H9 (cell line): ENCODE measurements at regions not wholly inside any gene's neighbourhood (a gene's known extent, or its start where the extent isn't known, plus 50 kb on each side); places are given as distances from the start of the nearest gene placed in this dataset.

Experiments
- DNase-seq: peaks from one replicate; pipeline ENCODE4 v3.0.0-alpha.2; 2017
- H2AFZ ChIP-seq: one replicate; pipeline ENCODE4 v1.6.1; 2013; ENCODE audit warnings: mild to moderate bottlenecking, low read length, control low read depth, moderate library complexity
- H2AK5ac ChIP-seq: 2 replicates; pipeline ENCODE4 v1.6.1; 2013; ENCODE audit warnings: low read length, control low read depth, mixed read lengths; ENCODE audit not compliant: insufficient read length
- H2BK120ac ChIP-seq: one replicate; pipeline ENCODE4 v1.6.1; 2013; ENCODE audit warnings: low read depth, mild to moderate bottlenecking, low read length, control low read depth, inconsistent platforms; ENCODE audit not compliant: poor library complexity, severe bottlenecking
- H2BK12ac ChIP-seq: 2 replicates; pipeline ENCODE4 v1.6.1; 2013; ENCODE audit warnings: low read length, control low read depth, mixed read lengths, low read depth; ENCODE audit not compliant: insufficient read length
- H2BK15ac ChIP-seq: 2 replicates; pipeline ENCODE4 v1.6.1; 2013; ENCODE audit warnings: low read depth, low read length, control low read depth
- H2BK20ac ChIP-seq: one replicate; pipeline ENCODE4 v1.6.1; 2013; ENCODE audit warnings: low read depth, mild to moderate bottlenecking, low read length, control low read depth, inconsistent platforms; ENCODE audit not compliant: poor library complexity, severe bottlenecking
- H2BK5ac ChIP-seq: 2 replicates; pipeline ENCODE4 v1.6.1; 2013; ENCODE audit warnings: low read length, control low read depth, mixed read lengths; ENCODE audit not compliant: insufficient read length
- H3K14ac ChIP-seq: 2 replicates; pipeline ENCODE4 v1.6.1; 2013; ENCODE audit warnings: low read length, control low read depth; ENCODE audit not compliant: insufficient read depth
- H3K18ac ChIP-seq: 2 replicates; pipeline ENCODE4 v1.6.1; 2013; ENCODE audit warnings: low read depth, mild to moderate bottlenecking, mixed read lengths, low read length, control low read depth; ENCODE audit not compliant: insufficient read length
- H3K23ac ChIP-seq: 2 replicates; pipeline ENCODE4 v1.6.1; 2013; ENCODE audit warnings: low read length, control low read depth, mixed read lengths, low read depth; ENCODE audit not compliant: insufficient read length
- H3K23me2 ChIP-seq: 2 replicates; pipeline ENCODE4 v1.6.1; 2013; ENCODE audit warnings: low read depth, mild to moderate bottlenecking, mixed read lengths, low read length, control low read depth; ENCODE audit not compliant: insufficient read length, poor library complexity, severe bottlenecking
- H3K27ac ChIP-seq: 2 replicates; pipeline ENCODE4 v1.5.1; 2013; ENCODE audit warnings: low read length, control low read depth, mixed read lengths, low read depth; ENCODE audit not compliant: insufficient read length
- H3K27me3 ChIP-seq: 2 replicates; pipeline ENCODE4 v1.6.1; 2013; ENCODE audit warnings: low read length, control low read depth, inconsistent platforms; ENCODE audit not compliant: insufficient read depth
- H3K4ac ChIP-seq: 2 replicates; pipeline ENCODE4 v1.6.1; 2013; ENCODE audit warnings: low read depth, mild to moderate bottlenecking, control low read depth, inconsistent platforms, low read length, moderate library complexity
- H3K4me1 ChIP-seq: 2 replicates; pipeline ENCODE4 v1.6.1; 2013; ENCODE audit warnings: low read length, control low read depth, inconsistent platforms; ENCODE audit not compliant: insufficient read depth
- H3K4me2 ChIP-seq: 2 replicates; pipeline ENCODE4 v1.6.1; 2013; ENCODE audit warnings: low read length, control low read depth, mixed read lengths; ENCODE audit not compliant: insufficient read length, insufficient read depth
- H3K56ac ChIP-seq: 2 replicates; pipeline ENCODE4 v1.6.1; 2013; ENCODE audit warnings: low read depth, mild to moderate bottlenecking, mixed read lengths, low read length, control low read depth; ENCODE audit not compliant: insufficient read length
- H3K79me1 ChIP-seq: 2 replicates; pipeline ENCODE4 v1.6.1; 2013; ENCODE audit warnings: low read depth, mild to moderate bottlenecking, moderate library complexity, low read length, control low read depth, inconsistent platforms; ENCODE audit not compliant: insufficient read depth, poor library complexity, severe bottlenecking
- H3K79me2 ChIP-seq: 2 replicates; pipeline ENCODE4 v1.6.1; 2013; ENCODE audit warnings: low read length, control low read depth, inconsistent platforms; ENCODE audit not compliant: insufficient read depth
- H3K9ac ChIP-seq: 2 replicates; pipeline ENCODE4 v1.6.1; 2013; ENCODE audit warnings: low read length, control low read depth, mixed read lengths; ENCODE audit not compliant: insufficient read length; ENCODE audit errors: extremely low read depth
- H3K9me3 ChIP-seq: one replicate; pipeline ENCODE4 v1.6.1; 2013; ENCODE audit warnings: low read depth, low read length, inconsistent platforms; ENCODE audit not compliant: control insufficient read depth
- H3T11ph ChIP-seq: one replicate; pipeline ENCODE4 v1.6.1; 2013; ENCODE audit warnings: mild to moderate bottlenecking, low read length, control low read depth, inconsistent platforms
- H4K20me1 ChIP-seq: one replicate; pipeline ENCODE4 v1.6.1; 2013; ENCODE audit not compliant: control insufficient read depth, insufficient read length, insufficient read depth
- H4K5ac ChIP-seq: 2 replicates; pipeline ENCODE4 v1.6.1; 2013; ENCODE audit warnings: low read depth, mild to moderate bottlenecking, mixed read lengths, low read length, control low read depth; ENCODE audit not compliant: insufficient read length
- H4K8ac ChIP-seq: replicated peaks from 2 replicates; pipeline ENCODE4 v1.6.1; 2013; ENCODE audit warnings: low read length, control low read depth, mixed read lengths, low read depth; ENCODE audit not compliant: insufficient read length
- H4K91ac ChIP-seq: 2 replicates; pipeline ENCODE4 v1.6.1; 2013; ENCODE audit warnings: low read depth, mild to moderate bottlenecking, moderate library complexity, mixed read lengths, low read length, control low read depth; ENCODE audit not compliant: insufficient read length
- H3K27ac Mint-ChIP-seq, 3 experiments: 2 replicates in 2 of 3; 3 replicates in 1 of 3; pipeline ENCODE4 v1.8.0; 2020 to 2021; ENCODE audit warnings: mixed read lengths in 3 of 3, mild to moderate bottlenecking in 1 of 3, moderate library complexity in 1 of 3
- H3K27me3 Mint-ChIP-seq: 2 replicates; pipeline ENCODE4 v1.8.0; 2021; ENCODE audit warnings: low read depth, mild to moderate bottlenecking, moderate library complexity, mixed read lengths
- H3K36me3 Mint-ChIP-seq, 3 experiments: 2 replicates in 2 of 3; 3 replicates in 1 of 3; pipeline ENCODE4 v1.8.0; 2020 to 2021; ENCODE audit warnings: low read depth in 3 of 3, mixed read lengths in 3 of 3; ENCODE audit not compliant: insufficient read depth in 1 of 3
- H3K4me1 Mint-ChIP-seq, 2 experiments: 2 replicates each; pipeline ENCODE4 v1.8.0; 2020; ENCODE audit warnings: mixed read lengths in 2 of 2
- H3K4me3 Mint-ChIP-seq, 2 experiments: 2 replicates in 1 of 2; 3 replicates in 1 of 2; pipeline ENCODE4 v1.8.0; 2020 to 2021; ENCODE audit warnings: mild to moderate bottlenecking in 2 of 2, mixed read lengths in 2 of 2, moderate library complexity in 1 of 2
- H3K9me3 Mint-ChIP-seq, 2 experiments: 2 replicates in 1 of 2; 3 replicates in 1 of 2; pipeline ENCODE4 v1.8.0; 2020; ENCODE audit warnings: mild to moderate bottlenecking in 2 of 2, mixed read lengths in 2 of 2, moderate library complexity in 1 of 2
- CTCF ChIP-seq: fragments of 200-600 bp; sonication (generic); conservative IDR thresholded peaks from 3 replicates; pipeline ENCODE4 v1.8.0; 2021; ENCODE audit warnings: antibody characterized with exemption, mild to moderate bottlenecking
- WGBS: extraction: QIAGEN DNeasy Blood & Tissue Kit; methylation state at CpG from one replicate; pipeline ENCODE4 v1.1.7; 2013; ENCODE audit warnings: missing lambda C conversion rate, low lambda C conversion rate, mixed read lengths; ENCODE audit not compliant: insufficient read length; ENCODE audit errors: extremely low coverage; 5-methylcytosine and 5-hydroxymethylcytosine counted together

GRCh38 chr9:85089188-85089969 lies 419.9 kb downstream of the NTRK2 start:
- H3K14ac ChIP-seq, result no peak overlapping the region
- no peak overlapping the region for H3T11ph ChIP-seq
- H3K23ac ChIP-seq, result no peak overlapping the region
- H2BK5ac ChIP-seq, result no peak overlapping the region
- no peak overlapping the region for H3K4me2 ChIP-seq
- no peak overlapping the region for H3K27ac ChIP-seq
- Mint-ChIP-seq H3K27me3 (no peaks in the 10 kb centered on the region), H3K27ac (no peak overlapping the region), H3K4me3 (no peak overlapping the region), H3K9me3 (no peaks in the 10 kb centered on the region; a peak in 1 of 5 replicates), H3K4me1 (peaks cover 8 to 12% of the 10 kb centered on the region in 2 experiments), H3K36me3 (no peaks in the 10 kb centered on the region)
- TF ChIP-seq CTCF, result no peak
- H2AFZ ChIP-seq, result no peak overlapping the region
- no peak overlapping the region for H3K18ac ChIP-seq
- H4K20me1 ChIP-seq, result no peaks in the 10 kb centered on the region
- H3K4ac ChIP-seq, result no peak overlapping the region
- no peak for DNase-seq
- no peaks in the 10 kb centered on the region; the same call in 1 of the 2 replicates for H3K4me1 ChIP-seq
- H4K8ac ChIP-seq, result no peak overlapping the region
- H4K5ac ChIP-seq, result no peak overlapping the region
- H3K9me3 ChIP-seq, result no peaks in the 10 kb centered on the region
- H4K91ac ChIP-seq, result no peak overlapping the region
- H2AK5ac ChIP-seq, result no peak overlapping the region
- H3K23me2 ChIP-seq, result no peaks in the 10 kb centered on the region
- H2BK120ac ChIP-seq, result no peak overlapping the region
- no peaks in the 10 kb centered on the region for H3K79me1 ChIP-seq
- no CpG with 5 or more reads among the region's 2 CpGs for WGBS
- no peak overlapping the region for H2BK20ac ChIP-seq
- H2BK12ac ChIP-seq, result no peak overlapping the region
- H3K9ac ChIP-seq, result no peak overlapping the region
- H3K56ac ChIP-seq, result no peak overlapping the region
- no peaks in the 10 kb centered on the region for H3K79me2 ChIP-seq
- no peak overlapping the region for H2BK15ac ChIP-seq
- no peaks in the 10 kb centered on the region for H3K27me3 ChIP-seq
